ENCODE measurements at regions not wholly inside any gene's neighbourhood (a gene's known extent, or its start where the extent isn't known, plus 50 kb on each side); places are given as distances from the start of the nearest gene placed in this dataset.

DNA sequence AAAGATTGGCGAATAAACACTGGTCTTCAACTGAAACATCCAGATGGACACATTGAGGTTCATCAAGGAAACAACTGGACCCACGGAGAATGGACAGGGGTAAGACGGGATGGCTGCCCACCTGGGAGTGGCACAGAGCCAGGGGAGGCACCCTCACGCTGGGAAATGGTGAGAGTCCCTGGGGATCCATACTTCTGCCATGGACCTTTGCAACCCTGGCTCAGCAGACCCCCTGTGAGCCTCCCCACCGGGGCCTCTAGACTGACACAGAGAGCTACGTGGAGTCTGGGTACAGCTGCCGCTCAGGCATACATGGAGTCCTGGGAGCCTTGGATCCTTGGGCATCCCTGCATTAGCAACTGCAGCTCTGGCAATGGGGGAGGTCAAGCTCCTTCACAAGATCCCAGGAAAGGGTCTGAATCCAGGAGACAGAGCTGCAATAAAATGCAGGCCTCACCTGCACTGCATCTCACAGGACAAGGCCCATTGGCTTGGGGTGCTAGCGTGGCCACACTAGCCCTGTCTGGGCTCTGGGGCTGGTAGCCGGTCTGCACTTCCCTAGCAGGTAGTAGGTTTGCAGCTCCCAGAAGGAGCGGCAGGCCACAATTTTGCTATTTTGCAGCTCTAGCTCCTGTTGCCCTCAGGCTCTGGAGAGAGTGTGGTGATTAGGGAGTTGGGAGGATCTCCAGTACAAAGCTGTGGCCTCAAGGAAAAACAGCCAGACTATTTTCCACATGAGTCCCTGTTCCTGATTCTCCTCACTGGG lies 496.4 kb upstream of the LRRC4C start:
- ChIA-PET CTCF (no interaction called here), POLR2A (no interaction called here)
- DNase-seq (ENCODE audit: low read depth, low spot score), result no peak
- Histone ChIP-seq H3K9me3 (ENCODE audit: control insufficient read depth, insufficient read depth, low read length) (peaks cover 28% of the 10 kb centered on the region), H3K27ac (ENCODE audit: low read depth, low read length) (no peak overlapping the region), H3K27me3 (ENCODE audit: control insufficient read depth, insufficient read depth, low read length) (no peaks in the 10 kb centered on the region), H3K4me3 (ENCODE audit: low read depth, low read length) (no peak overlapping the region)
- TF ChIP-seq, protein P1, sequence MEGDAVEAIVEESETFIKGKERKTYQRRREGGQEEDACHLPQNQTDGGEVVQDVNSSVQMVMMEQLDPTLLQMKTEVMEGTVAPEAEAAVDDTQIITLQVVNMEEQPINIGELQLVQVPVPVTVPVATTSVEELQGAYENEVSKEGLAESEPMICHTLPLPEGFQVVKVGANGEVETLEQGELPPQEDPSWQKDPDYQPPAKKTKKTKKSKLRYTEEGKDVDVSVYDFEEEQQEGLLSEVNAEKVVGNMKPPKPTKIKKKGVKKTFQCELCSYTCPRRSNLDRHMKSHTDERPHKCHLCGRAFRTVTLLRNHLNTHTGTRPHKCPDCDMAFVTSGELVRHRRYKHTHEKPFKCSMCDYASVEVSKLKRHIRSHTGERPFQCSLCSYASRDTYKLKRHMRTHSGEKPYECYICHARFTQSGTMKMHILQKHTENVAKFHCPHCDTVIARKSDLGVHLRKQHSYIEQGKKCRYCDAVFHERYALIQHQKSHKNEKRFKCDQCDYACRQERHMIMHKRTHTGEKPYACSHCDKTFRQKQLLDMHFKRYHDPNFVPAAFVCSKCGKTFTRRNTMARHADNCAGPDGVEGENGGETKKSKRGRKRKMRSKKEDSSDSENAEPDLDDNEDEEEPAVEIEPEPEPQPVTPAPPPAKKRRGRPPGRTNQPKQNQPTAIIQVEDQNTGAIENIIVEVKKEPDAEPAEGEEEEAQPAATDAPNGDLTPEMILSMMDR (IDR thresholded peaks at IDR 0.05; ENCODE audit: low read depth, low read length), result no peak

DNA sequence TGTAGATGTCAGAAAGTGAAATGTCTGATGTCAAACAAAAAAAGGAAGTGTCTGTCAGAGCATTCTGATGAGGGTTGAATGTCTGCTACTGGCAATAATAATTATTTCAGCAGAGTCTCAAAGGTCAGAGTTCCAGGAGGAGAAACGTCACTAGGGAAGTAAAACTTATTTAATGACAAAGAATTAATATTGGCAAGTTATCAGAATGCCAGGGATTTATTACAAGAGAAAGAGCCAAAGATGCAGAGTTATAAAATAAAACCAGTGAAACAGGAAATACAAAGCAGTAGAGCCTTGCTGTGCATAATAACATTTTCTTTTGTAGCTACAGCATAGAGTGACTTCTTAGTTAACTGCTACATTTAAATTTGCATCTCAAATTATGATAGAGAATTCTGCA lies 504.0 kb upstream of the LRRC4C start:
- Histone ChIP-seq H3K9me3 (ENCODE audit: control insufficient read depth, insufficient read depth, low read length) (peaks cover 7% of the 10 kb centered on the region), H3K27ac (ENCODE audit: low read depth, low read length) (no peak overlapping the region), H3K27me3 (ENCODE audit: control insufficient read depth, insufficient read depth, low read length) (no peaks in the 10 kb centered on the region), H3K4me3 (ENCODE audit: low read depth, low read length) (no peak overlapping the region)
- CTCF ChIA-PET, result no interaction called here
- TF ChIP-seq, protein P1 (IDR thresholded peaks at IDR 0.05; ENCODE audit: low read depth, low read length), result no peak
- POLR2A ChIA-PET, result no interaction called here
- no peak for DNase-seq (ENCODE audit: low read depth, low spot score)

DNA sequence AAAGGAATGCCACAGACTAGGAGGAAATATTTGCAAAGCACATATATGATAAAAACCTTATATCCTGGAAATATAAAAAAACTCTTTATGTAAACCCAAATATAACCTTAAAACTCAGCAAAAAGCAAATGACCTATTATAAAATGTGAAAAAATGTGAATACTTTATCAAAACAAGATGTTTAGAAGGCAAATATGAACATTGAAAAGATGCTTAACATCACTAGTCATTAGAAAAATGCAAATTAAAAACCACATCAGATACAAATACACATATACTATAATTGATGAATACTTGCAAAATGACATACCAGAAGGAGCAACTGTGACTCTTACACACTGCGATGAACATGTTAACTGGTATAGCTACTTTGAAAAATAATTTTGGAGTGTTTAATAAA lies 511.2 kb upstream of the LRRC4C start:
- TF ChIP-seq, protein P1 (IDR thresholded peaks at IDR 0.05; ENCODE audit: low read depth, low read length), result no peak
- POLR2A ChIA-PET, result no interaction called here
- Histone ChIP-seq H3K27me3 (ENCODE audit: control insufficient read depth, insufficient read depth, low read length) (no peaks in the 10 kb centered on the region), H3K9me3 (ENCODE audit: control insufficient read depth, insufficient read depth, low read length) (peaks cover 10% of the 10 kb centered on the region), H3K27ac (ENCODE audit: low read depth, low read length) (no peak overlapping the region), H3K4me3 (ENCODE audit: low read depth, low read length) (no peak overlapping the region)
- no peak for DNase-seq (ENCODE audit: low read depth, low spot score)
- CTCF ChIA-PET, result no interaction called here

DNA sequence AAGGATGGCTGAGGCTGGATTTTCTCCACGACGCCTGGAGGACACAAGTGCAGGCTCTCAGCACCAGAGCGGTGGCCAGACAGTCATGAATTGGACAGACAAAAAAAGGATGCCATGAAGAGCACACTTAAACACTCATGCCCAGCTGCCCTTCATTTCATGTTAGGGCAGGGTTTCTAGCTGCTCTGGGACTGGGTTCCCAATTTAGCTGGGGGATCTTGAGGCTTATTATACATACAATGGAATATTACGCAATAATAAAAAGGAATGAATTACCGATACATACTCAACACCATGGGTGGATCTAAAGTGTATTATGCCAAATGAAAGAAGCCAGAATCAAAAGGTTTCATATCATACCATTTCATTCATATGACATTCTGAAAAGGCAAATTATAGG lies 512.1 kb upstream of the LRRC4C start:
- no peak overlapping the region for H3K27ac ChIP-seq (ENCODE audit: low read depth, low read length)
- no peak overlapping the region for H3K4me3 ChIP-seq (ENCODE audit: low read depth, low read length)
- H3K9me3 ChIP-seq (ENCODE audit: control insufficient read depth, insufficient read depth, low read length), result peaks cover 10% of the 10 kb centered on the region
- TF ChIP-seq, protein P1 (IDR thresholded peaks at IDR 0.05; ENCODE audit: low read depth, low read length), result no peak
- DNase-seq (ENCODE audit: low read depth, low spot score), result no peak
- H3K27me3 ChIP-seq (ENCODE audit: control insufficient read depth, insufficient read depth, low read length), result no peaks in the 10 kb centered on the region
- CTCF ChIA-PET, result no interaction called here
- POLR2A ChIA-PET, result no interaction called here

DNA sequence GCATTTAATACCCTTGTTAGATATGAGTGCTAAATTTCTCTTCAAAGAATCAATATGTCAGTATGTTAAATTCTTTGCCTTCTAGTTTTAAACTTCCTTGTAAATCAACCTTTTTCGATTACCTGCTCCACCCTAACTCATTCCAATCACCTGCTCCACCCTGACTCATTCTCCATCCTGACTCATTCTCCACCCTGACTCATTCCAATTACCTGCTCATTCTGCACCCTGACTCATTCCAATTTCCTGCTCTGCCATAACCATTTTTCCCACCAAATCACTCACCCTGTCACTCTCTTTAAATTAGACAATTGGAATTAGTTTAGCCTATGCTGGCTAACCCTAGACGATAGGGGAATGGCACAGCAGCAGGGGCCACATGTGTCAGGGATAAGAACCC lies 519.5 kb upstream of the LRRC4C start:
- H3K9me3 ChIP-seq (ENCODE audit: control insufficient read depth, insufficient read depth, low read length), result peaks cover 5% of the 10 kb centered on the region; the same call in 1 of the 2 replicates
- CTCF ChIA-PET, result no interaction called here
- POLR2A ChIA-PET, result no interaction called here
- no peak overlapping the region for H3K4me3 ChIP-seq (ENCODE audit: low read depth, low read length)
- DNase-seq (ENCODE audit: low read depth, low spot score), result no peak
- no peaks in the 10 kb centered on the region for H3K27me3 ChIP-seq (ENCODE audit: control insufficient read depth, insufficient read depth, low read length)
- H3K27ac ChIP-seq (ENCODE audit: low read depth, low read length), result no peak overlapping the region
- TF ChIP-seq, protein P1 (IDR thresholded peaks at IDR 0.05; ENCODE audit: low read depth, low read length), result no peak
